ENCODE measurements at regions not wholly inside any gene's neighbourhood (a gene's known extent, or its start where the extent isn't known, plus 50 kb on each side); places are given as distances from the start of the nearest gene placed in this dataset.

DNA sequence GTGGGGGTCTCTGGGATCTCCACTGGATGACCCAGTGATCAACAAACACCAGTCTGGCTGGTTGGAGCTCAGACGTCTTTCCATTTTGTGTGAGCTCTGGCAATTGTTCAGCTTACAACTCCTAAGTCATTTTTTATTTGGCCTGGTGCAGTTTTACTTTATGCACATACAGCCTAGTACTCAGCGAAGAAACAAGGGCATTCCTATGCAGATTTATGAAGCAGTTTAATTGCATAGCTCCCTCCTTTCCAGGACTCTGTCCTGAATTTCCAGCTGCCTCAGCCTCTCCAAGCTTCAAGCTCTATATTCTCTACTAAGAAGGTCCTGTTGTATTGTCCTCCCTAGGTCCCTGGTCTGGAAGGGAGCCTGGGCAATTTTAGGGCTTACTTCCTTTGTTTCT lies 145.6 kb upstream of the GALNT17 start:
- no peak for DNase-seq

DNA sequence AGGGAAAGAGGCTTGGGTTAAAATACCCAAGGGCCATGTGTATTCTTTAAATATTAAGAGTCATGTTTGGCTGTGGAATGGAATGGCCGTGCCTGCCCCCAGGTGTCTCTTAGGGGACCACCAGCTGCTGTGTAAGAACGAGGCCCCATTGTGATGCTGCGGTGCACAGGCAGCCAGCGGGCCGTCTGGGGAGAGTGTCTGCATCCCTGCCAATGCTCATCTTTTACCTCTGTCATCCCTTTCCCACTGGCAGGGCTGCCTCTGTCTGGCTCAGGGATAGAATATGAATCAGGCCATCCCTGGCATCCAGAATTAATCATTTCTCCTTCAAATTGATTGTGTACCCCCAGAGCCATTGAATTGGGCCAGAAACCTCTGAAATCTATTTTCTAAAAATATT lies 137.8 kb upstream of the GALNT17 start:
- DNase-seq: no peak

DNA sequence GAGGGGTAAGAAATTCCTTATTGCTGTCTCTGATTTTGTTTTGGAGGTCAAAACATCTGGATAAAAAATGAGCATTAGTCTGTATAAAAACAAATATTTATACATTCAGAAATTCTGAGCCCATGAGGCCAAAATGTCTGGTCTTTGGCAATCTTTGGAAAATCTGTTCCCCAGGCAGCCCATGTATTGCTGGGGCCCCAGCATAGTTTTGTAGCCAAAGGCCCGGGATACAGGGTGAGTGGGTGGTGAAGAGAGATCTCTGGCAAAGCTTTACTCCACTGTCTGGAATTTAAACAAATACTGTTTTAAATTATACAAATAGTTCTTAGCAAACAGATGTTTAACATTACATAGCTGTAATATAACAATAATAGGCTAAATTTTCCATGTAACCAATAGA lies 134.7 kb upstream of the GALNT17 start:
- no peak for DNase-seq

DNA sequence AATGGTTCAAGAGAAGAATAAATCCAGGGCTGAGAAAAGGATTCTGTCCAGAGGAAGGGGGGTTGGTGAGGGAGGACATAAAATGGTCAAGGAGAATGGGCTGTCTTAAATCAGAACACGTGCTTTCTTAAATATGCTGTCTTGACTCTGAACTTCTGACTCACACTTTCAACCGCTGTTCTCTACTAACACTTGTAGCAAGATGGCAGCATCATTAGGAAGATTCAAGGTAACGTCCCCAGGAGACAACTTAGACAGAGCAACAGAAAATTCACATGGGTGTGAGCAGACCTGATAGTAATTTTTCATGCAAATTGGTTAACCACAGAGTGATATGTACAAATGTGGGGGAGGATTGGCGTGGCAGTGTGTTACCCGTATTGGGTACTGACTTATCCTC lies 126.8 kb upstream of the GALNT17 start:
- DNase-seq: no peak

DNA sequence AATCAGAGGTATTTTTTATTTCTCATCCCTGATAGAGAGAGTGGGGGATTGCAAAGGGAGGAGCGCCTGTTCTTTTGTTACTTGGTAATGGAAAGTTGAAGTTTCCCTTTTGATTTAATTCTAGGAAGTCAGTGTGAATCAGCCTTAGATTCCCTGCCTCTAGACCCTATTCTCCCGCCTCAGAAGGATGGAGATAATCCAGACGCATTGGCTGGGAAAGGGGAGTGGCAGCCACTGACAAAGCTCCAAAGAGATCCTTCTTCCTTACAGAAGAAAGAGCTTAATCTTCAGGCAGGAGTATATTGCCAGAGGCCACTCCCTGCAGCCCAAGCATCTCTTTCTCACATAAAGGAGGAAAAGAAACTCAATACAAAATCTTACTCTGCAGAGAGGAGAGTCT lies 122.3 kb upstream of the GALNT17 start:
- no peak for DNase-seq

DNA sequence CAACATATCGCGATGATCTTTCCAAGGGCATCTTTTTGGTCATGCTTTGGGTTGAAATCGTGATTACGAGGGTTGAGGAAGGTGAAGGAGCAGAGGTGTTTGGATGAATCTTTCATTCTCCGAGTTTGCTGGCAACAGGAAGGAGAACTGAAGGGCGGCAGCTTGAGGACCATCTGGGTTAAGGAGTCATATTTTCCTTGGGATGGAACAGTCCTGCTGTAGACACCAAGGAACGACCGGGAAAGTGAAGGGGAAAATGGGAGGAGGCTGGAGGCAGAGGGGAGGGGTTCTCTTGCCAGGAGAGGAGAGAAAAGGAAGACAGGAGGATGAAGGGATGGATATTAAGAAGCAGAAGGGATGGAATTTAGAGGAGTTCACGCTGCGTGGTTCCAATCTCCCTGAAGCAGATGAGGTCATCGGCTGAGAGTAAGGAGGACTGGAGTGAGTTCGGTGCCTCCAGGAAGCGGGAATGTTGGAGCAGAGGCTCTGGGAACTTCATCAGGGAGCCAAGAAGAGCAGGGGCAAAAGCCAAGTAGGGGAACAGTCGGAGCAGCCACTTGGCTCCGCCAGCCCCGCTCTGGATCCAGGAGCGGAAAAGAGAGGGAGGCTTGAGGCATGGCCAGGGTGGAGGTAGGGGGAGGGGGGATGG lies 116.6 kb upstream of the GALNT17 start:
- DNase-seq: no peak

DNA sequence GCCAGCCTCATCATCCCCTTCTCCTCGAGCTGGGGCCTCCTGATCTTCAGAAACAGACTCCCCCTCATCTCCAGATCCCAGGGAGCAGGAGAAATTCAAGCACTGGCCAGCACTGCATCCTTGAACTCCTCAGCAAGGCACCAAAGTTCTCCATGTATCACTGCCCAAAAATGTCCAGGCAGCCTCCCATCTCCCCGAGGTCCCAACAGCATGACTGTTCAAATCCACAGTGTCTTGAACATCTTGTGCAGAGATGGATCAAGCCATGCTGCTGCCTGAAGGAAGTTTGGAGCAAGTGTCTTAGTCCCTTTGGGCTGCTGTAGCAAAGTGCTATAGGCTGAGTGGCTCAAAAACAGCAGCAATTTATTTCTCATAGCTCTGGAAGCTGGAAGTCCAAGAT lies 115.5 kb upstream of the GALNT17 start:
- no peak for DNase-seq

DNA sequence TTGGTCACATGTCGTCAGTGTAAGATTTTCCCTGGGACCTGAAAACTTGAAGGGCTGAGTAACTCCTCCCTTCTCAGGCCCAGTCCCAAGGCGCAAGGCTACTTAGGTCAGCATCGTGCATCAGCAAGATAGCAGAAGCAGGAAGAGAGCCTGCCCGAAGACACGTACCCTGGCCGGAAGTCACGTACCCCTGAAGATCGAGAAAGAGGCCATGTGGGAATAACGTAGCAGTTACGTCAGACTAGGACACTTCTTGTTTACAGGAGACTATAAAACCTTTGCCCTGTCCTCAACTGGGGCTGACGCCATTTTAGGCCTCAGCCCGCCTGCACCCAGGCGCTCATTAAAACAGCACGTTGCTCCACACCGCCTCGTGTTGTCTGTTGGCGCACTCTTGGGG lies 114.3 kb upstream of the GALNT17 start:
- no peak for DNase-seq

DNA sequence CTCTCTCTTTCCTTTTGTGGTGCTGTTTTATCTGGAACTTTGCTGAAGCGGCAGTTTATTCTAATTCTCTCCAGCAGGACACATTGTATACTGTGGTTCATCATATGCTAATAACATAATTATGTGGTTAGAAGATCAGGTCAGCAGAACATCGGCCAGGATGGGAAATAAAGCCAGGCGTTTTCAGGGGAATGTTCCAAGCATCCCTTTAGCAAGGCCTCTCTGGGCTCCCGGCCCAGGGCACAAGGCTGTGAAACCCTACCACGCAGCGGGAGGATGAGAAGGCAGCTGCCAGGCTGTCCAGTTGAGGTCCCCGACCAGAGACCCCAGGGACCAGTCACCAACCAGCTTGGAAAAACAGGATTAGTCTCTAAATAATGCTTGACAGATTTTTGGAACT lies 112.2 kb upstream of the GALNT17 start:
- DNase-seq: no peak

DNA sequence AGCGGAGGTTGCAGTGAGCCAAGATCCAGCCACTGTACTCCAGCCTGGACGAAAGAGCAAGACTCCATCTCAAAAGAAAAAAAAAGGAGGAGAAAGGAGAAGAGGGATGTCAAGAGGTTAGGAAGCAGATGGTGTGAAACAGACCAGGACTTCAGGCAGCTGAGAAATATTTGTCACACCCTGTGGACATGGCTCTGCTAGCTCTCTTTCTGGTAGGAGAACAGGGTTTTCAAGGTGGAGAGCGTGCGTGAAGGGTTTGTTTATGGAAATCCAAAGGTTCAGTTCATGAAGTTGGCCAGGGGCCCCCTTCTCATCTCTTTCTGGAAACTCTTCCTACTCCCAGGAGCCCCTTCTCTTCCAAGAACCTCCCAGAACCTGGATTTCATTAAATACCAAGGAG lies 110.8 kb upstream of the GALNT17 start:
- DNase-seq: no peak

DNA sequence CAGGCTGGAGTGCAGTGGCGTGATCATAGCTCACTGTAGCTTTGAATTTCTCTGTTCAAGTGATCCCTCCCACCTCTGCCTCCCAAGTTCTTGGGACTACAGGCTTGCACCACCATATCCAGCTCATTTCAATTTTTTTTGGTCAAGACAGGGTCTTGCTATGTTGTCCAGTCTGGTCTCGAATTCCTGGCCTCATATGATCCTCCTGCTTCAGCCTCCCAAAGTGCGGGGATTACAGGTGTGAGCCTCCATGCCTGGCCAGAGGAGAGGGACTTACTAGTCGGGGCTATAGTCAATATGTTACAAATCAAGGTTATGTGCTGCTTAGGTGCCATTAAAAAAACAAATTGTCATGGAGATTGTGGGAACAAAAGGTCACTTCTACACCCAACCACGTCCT lies 105.3 kb upstream of the GALNT17 start:
- DNase-seq: no peak

DNA sequence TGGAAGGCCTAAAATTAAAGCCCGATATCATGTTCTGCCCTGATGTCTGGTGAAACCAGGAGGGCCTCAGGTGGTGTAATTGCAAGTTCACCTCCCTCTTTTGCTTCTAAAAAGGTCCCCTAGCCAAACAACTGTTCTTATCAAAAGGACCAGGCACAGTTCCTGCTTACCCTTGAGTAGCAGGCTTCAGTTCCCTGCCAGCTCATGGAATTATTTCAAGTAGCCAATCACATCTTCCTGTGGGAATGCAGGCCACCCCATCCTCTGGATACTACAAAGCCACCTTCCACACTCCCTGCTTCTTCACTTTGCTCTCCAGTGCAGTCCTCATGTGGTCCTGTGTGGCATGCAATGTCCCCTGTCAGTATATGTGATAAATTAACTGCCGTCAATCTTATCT lies 97.7 kb upstream of the GALNT17 start:
- DNase-seq: no peak

DNA sequence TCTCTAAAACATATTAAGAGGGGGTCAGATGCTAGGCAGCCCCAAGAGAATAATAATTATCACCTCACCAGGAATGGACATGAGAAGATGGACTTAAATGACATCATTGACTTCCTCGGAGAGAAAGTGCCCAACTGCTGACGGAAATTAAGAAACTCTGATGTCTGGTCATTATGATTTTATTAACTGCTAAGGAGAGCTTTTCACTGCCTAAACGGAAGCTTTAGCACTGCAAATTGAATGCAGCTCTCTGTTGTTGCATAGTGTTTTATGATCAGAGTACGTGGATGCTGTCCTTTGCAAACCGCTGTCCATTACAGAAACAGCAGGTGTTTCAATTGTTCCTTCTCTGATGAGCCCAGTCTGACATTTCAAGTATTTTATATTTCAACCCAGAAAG lies 89.4 kb upstream of the GALNT17 start:
- DNase-seq: no peak

DNA sequence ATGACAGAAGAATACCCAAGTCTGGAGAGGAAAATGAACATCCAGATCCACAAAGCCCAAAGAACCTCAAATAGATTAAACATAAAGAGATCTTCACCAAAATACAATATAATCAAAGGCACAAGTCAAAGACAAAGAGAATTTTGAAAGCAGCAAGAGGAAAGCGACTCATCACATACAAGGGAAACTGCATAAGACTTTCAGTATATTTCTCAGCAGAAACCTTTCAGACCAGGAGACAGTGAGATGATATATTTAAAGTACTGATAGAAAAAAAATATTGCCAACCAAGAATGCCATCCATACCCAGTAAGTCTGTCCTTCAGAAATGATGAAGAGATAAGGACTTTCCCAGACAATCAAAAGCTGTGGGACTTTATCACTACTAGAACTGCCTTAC lies 81.5 kb upstream of the GALNT17 start:
- DNase-seq: no peak

DNA sequence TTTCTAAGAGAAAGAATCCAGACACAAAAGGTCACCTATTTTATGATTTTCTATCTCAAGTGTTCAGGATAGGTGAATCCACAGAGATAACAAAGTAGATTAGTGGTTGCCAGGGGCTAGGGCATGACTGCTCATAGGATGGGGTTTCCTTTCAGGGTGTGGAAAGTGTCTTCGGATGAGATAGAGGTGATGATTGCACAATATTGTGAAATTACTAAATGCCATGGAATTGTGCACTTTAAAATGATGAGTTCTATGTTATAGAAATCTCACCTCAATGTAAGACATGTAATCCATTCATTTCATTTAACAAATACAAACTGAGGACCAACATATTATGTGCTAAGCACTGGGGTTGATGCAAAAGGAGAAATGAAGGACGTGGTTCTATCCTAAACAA lies 76.4 kb upstream of the GALNT17 start:
- DNase-seq: no peak

DNA sequence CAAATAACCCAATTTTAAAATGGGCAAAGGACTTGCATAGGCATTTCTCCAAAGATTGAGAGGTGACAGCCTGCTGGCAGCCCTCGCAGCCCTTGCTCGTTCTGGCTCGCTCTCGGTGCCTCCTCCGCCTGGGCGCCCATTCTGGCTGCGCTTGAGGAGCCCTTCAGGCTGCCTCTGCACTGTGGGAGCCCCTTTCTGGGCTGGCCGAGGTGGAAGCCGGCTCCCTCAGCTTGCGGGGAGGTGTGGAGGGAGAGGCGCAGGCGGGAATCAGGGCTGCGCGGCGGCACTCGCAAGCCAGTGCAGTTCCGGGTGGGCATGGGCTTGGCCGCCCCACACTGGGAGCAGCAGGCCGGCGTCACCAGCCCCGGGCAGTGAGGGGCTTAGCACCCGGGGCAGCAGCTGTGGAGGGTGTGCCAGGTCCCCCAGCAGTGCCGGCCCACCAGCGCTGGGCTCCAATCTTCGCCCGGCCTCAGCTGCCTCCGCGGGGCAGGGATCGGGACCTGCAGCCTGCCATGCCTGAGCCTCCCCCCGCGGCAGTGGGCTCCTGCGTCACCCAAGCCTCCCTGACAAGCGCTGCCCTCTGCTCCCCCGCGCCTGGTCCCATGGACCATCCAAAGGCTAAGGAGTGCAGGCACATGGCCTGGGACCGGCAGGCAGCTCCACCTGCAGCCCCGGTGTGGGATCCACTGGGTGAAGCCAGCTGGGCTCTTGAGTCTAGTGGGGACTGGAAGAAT lies 54.0 kb upstream of the GALNT17 start:
- DNase-seq: no peak
